Testis (tissue), 2 donors: ENCODE measurements at regions not wholly inside any gene's neighbourhood (a gene's known extent, or its start where the extent isn't known, plus 50 kb on each side); places are given as distances from the start of the nearest gene placed in this dataset.

ENCODE experiments used
- DNase-seq: peaks from one replicate; pipeline ENCODE4 v3.0.0-alpha.2; 2019
- H3K27ac ChIP-seq, 2 donors: fragments of 200-600 bp; sonication (generic); one replicate each; pipeline ENCODE4 v1.5.1; 2019
- H3K27me3 ChIP-seq: fragments of 200-600 bp; sonication (generic); one replicate; pipeline ENCODE4 v1.5.1; 2019
- H3K36me3 ChIP-seq: fragments of 200-600 bp; sonication (generic); one replicate; pipeline ENCODE4 v1.5.1; 2017; ENCODE audit warnings: low read depth; ENCODE audit errors: missing control alignments
- H3K4me1 ChIP-seq: fragments of 200-600 bp; sonication (generic); one replicate; pipeline ENCODE4 v1.5.1; 2019
- H3K4me3 ChIP-seq, 2 donors: fragments of 200-600 bp; sonication (generic); one replicate each; pipeline ENCODE4 v1.5.1; 2017 to 2019
- H3K9me3 ChIP-seq: fragments of 200-600 bp; sonication (generic); one replicate; pipeline ENCODE4 v1.5.1; 2017
- CTCF ChIP-seq, 3 experiments: fragments of 450-650 bp in 2 of 3; fragments of 200-600 bp in 1 of 3; sonication (generic) in 1 of 3; IDR thresholded peaks; one replicate each; pipeline ENCODE4 v1.5.1; 2016 to 2019; ENCODE audit warnings: antibody characterized with exemption in 3 of 3, mild to moderate bottlenecking in 2 of 3, moderate library complexity in 1 of 3
- POLR2A ChIP-seq: fragments of 450-650 bp; IDR thresholded peaks from one replicate; pipeline ENCODE4 v1.6.1; 2017; ENCODE audit warnings: antibody characterized with exemption, mild to moderate bottlenecking, moderate library complexity
- WGBS, 2 donors: methylation state at CpG; one replicate each; pipeline ENCODE4 v1.1.5; 2018; 5-methylcytosine and 5-hydroxymethylcytosine counted together
- intact Hi-C: fragments of 100-400 bp; cut with DNase I; formaldehyde crosslinking; loops from one replicate; pipeline ENCODE4 v1.15.1; 2023; ENCODE audit warnings: low total_unique reads

DNA sequence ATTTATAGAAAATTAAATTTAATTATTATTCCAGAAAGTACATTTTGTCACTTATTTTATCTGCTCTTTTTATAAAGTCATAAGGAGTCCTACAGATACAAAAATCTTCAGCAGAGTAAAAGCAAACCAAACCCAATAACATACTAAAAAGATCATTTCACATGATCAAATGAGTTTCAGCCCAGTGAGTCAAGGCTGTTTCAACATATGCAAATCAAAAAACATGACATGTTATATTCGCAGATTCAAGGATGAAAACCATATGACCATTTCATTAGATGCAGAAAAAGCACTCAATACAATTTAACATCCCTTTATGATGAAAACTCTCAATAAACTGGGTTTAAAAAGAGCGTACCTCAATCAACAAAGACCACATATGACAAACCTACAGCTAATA is 214.3 kb downstream of the FAT4 start:
- H3K27ac ChIP-seq = no peak overlapping the region
- no peaks in the 10 kb centered on the region for H3K36me3 ChIP-seq
- H3K9me3 ChIP-seq = no peaks in the 10 kb centered on the region
- H3K4me1 ChIP-seq = no peaks in the 10 kb centered on the region
- intact Hi-C loops = no loop called here
- TF ChIP-seq POLR2A (no peak), CTCF (IDR thresholded peaks at IDR 0.05) (no peak)
- no peaks in the 10 kb centered on the region for H3K27me3 ChIP-seq
- 89 to 90% methylated on average over 2 of the region's 2 CpGs for WGBS, 2 donors
- no peak for DNase-seq
- H3K4me3 ChIP-seq = no peak overlapping the region

GRCh38 chr4:125538670-125539069 is 223.9 kb downstream of the FAT4 start:
- Histone ChIP-seq H3K4me3 (no peak overlapping the region), H3K27me3 (no peaks in the 10 kb centered on the region), H3K36me3 (no peaks in the 10 kb centered on the region), H3K27ac (no peak overlapping the region), H3K4me1 (no peaks in the 10 kb centered on the region), H3K9me3 (no peaks in the 10 kb centered on the region)
- TF ChIP-seq POLR2A (no peak), CTCF (IDR thresholded peaks at IDR 0.05) (no peak)
- intact Hi-C loops = no loop called here
- DNase-seq = no peak
- 37 to 47% methylated on average over 1 of the region's 1 CpG for WGBS, 2 donors

DNA sequence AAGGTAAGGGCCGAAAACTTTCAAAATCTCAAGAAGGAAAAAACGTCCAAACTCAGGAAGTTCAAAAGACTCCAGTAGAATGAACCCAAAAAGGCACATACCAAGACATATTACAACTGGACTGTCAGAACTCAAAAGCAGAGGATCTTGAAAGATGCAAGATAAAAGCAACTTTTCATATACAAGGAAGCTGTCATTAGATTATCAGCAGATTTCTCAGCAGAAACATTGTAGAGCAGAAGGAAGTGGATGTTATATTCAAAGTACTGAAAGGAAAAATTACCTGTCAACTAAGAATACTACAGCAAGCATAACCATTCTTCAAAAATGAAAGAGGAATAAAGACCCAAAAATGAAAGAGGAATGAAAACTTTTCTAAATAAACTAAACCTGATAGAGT is 224.9 kb downstream of the FAT4 start:
- no peaks in the 10 kb centered on the region for H3K36me3 ChIP-seq
- no peaks in the 10 kb centered on the region for H3K27me3 ChIP-seq
- intact Hi-C loops = no loop called here
- H3K9me3 ChIP-seq = no peaks in the 10 kb centered on the region
- H3K27ac ChIP-seq = no peak overlapping the region
- H3K4me1 ChIP-seq = no peaks in the 10 kb centered on the region
- WGBS, 2 donors = 83 to 88% methylated on average over 2 of the region's 2 CpGs
- no peak for DNase-seq
- TF ChIP-seq POLR2A (no peak), CTCF (IDR thresholded peaks at IDR 0.05) (no peak)
- no peak overlapping the region for H3K4me3 ChIP-seq

DNA sequence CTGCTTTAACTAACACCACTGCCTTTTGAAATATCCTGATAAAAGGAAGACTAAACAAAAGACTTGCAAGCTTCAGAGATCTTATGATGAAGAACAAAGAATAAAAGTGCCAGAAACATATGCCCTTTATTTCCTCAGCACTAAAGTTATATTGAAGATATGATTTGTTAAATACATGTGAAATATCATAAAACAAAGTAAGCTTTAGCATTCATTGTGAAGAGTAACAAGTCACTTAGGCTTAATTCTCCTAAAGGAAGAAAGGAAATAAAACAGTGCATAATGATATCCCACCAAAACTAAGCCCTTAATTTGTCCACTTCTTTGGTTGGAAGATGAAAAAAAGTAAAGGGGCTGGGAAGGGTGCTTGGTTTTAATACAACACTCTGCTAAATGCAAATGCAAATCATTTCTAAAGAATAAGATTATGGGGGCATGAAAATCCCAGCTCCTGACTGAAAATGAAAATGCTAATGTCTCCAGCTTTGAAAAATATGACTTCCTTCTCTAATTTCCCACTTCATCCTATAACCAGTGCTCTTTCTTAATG is 227.2 kb downstream of the FAT4 start:
- TF ChIP-seq POLR2A = no peak
- no peak for TF ChIP-seq CTCF (IDR thresholded peaks at IDR 0.05)
- intact Hi-C loops = no loop called here
- H3K9me3 ChIP-seq = no peaks in the 10 kb centered on the region

DNA sequence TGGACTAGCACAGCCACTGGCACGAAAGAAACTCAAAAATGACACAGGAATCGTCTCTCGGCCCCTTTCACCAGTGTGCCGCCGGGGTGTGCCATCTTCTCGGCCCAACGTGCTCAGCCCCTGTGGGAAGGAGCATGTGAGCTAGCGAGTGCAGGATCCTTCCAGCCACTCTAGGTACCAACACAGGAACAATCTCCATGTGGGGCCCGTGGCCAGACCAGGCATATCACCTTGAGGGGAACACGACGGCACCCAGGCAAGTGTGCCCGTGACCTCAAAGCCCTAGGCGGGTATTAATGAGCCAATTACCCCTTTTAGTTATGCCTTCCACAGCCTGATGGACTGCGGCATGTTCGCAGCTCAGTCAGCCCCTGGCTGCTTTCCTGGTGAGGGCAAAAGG is 231.5 kb downstream of the FAT4 start:
- DNase-seq = no peak
- H3K27me3 ChIP-seq = no peaks in the 10 kb centered on the region
- no peaks in the 10 kb centered on the region for H3K4me1 ChIP-seq
- no peaks in the 10 kb centered on the region for H3K36me3 ChIP-seq
- H3K9me3 ChIP-seq = no peaks in the 10 kb centered on the region
- TF ChIP-seq POLR2A = no peak
- TF ChIP-seq CTCF (IDR thresholded peaks at IDR 0.05) = no peak
- WGBS, 2 donors = 76 to 80% methylated on average over 10 to 15 of the region's 15 CpGs
- H3K27ac ChIP-seq = no peak overlapping the region
- intact Hi-C loops = no loop called here
- H3K4me3 ChIP-seq = no peak overlapping the region

More for the DNA sequence above, 227.2 kb downstream of the FAT4 start:
- Histone ChIP-seq H3K4me1 (no peaks in the 10 kb centered on the region), H3K36me3 (no peaks in the 10 kb centered on the region), H3K4me3 (no peak overlapping the region), H3K27ac (no peak overlapping the region), H3K27me3 (no peaks in the 10 kb centered on the region)
- no peak for DNase-seq
